ENCODE measurements at regions not wholly inside any gene's neighbourhood (a gene's known extent, or its start where the extent isn't known, plus 50 kb on each side); places are given as distances from the start of the nearest gene placed in this dataset.

DNA sequence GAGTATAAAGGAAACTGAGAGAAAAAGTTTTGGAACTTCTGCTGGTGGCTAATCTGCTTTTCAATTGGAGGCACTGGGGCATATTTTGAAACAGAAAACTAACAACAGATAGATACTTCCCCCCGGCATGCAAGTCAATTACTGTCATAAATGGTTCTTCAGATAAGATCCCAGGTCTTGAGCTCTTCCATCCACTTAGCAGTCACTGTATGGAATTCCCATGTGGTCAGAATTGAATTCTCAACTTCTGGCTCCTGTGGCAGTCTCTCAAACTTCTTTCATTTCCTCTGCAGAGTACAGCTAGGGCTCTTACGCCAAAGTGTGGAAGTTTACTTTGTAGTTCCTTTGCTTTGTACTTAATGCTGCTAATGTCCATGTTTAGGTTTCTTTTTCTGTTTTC, 452.2 kb downstream of the IPO8 start:
- Histone ChIP-seq H3K27ac (ENCODE audit: poor library complexity, severe bottlenecking) (no peak overlapping the region), H3K9me3 (ENCODE audit: severe bottlenecking) (no peaks in the 10 kb centered on the region), H3K36me3 (ENCODE audit: low read depth) (no peaks in the 10 kb centered on the region), H3K4me3 (ENCODE audit: severe bottlenecking) (no peak overlapping the region), H3K4me1 (ENCODE audit: insufficient read depth, poor library complexity, severe bottlenecking) (no peaks in the 10 kb centered on the region), H3K27me3 (ENCODE audit: insufficient read depth, poor library complexity, severe bottlenecking) (no peaks in the 10 kb centered on the region)
- ATAC-seq (ENCODE audit: low read depth) = no peak
- TF ChIP-seq, protein P1, sequence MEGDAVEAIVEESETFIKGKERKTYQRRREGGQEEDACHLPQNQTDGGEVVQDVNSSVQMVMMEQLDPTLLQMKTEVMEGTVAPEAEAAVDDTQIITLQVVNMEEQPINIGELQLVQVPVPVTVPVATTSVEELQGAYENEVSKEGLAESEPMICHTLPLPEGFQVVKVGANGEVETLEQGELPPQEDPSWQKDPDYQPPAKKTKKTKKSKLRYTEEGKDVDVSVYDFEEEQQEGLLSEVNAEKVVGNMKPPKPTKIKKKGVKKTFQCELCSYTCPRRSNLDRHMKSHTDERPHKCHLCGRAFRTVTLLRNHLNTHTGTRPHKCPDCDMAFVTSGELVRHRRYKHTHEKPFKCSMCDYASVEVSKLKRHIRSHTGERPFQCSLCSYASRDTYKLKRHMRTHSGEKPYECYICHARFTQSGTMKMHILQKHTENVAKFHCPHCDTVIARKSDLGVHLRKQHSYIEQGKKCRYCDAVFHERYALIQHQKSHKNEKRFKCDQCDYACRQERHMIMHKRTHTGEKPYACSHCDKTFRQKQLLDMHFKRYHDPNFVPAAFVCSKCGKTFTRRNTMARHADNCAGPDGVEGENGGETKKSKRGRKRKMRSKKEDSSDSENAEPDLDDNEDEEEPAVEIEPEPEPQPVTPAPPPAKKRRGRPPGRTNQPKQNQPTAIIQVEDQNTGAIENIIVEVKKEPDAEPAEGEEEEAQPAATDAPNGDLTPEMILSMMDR (IDR thresholded peaks at IDR 0.05; ENCODE audit: poor library complexity, severe bottlenecking) = no peak
- no peak for DNase-seq (ENCODE audit: low spot score)

DNA sequence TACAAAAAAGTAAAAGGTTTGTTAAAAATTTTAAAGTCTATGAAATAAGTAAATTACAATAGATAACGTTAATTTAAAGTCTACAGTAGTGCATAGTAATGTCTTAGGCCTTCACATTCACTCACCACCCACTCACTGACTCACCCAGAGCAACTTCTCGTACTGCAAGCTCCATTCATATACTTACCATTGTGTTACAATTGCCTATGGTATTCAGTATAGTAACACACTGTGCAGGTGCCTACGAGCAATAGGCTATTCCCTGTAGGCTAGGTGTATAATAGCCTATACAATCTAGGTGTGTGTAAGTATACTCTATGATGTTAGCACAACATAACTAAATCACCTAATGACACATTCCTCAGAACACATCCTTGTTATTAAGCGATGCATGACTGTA, 435.3 kb upstream of the TMTC1 start:
- DNase-seq (ENCODE audit: low spot score) (no peak), ATAC-seq (ENCODE audit: low read depth) (no peak; the same call in 2 of the 3 replicates)
- TF ChIP-seq, protein P1 (IDR thresholded peaks at IDR 0.05; ENCODE audit: poor library complexity, severe bottlenecking) = no peak
- no peaks in the 10 kb centered on the region for H3K27me3 ChIP-seq (ENCODE audit: insufficient read depth, poor library complexity, severe bottlenecking)
- no peaks in the 10 kb centered on the region for H3K36me3 ChIP-seq (ENCODE audit: low read depth)
- no peaks in the 10 kb centered on the region for H3K9me3 ChIP-seq (ENCODE audit: severe bottlenecking)
- no peak overlapping the region for H3K4me3 ChIP-seq (ENCODE audit: severe bottlenecking)
- no peaks in the 10 kb centered on the region for H3K4me1 ChIP-seq (ENCODE audit: insufficient read depth, poor library complexity, severe bottlenecking)
- no peak overlapping the region for H3K27ac ChIP-seq (ENCODE audit: poor library complexity, severe bottlenecking)

DNA sequence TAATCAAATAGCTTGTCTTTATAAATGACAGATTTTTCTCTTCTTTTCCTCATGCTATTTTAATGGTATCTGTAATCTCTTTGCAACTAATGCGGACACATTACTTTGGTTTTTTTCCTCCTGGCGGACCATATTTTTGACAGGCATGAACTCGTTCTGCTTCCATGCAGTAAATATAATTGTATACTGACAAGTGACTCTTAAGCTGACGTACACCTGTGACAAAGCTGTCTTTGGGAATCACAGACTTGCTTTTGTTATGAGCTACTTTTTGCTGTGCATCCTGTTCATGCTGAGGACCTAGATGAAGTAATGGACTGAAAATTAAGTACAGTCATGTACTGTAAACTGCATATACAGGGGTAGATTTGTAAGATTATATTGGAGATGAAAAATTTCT, 434.3 kb upstream of the TMTC1 start:
- H3K4me1 ChIP-seq (ENCODE audit: insufficient read depth, poor library complexity, severe bottlenecking) = no peaks in the 10 kb centered on the region
- DNase-seq (ENCODE audit: low spot score) = no peak
- H3K27me3 ChIP-seq (ENCODE audit: insufficient read depth, poor library complexity, severe bottlenecking) = no peaks in the 10 kb centered on the region

DNA sequence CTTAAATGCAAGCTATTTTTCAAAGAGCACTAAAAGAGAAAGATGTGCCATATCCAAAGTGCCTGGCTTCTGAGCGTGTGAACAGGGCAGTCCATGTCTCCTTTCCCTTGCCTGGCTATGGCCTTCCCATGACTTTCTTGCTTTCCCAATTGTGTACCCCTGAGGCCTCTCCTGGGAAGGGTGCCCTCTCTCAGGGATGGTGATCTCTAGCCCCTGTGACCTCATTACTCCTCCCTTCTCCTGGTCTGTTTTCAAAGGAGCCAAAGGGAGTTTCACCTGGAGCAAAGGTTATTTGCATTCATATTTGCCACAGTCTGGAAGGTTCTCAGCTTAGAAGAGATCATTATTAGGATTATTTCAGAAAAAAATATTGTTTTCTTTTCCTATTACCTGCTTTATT, 429.4 kb upstream of the TMTC1 start:
- H3K36me3 ChIP-seq (ENCODE audit: low read depth) = no peaks in the 10 kb centered on the region
- no peak overlapping the region for H3K27ac ChIP-seq (ENCODE audit: poor library complexity, severe bottlenecking)
- DNase-seq (ENCODE audit: low spot score) (no peak), ATAC-seq (ENCODE audit: low read depth) (no peak)
- H3K4me1 ChIP-seq (ENCODE audit: insufficient read depth, poor library complexity, severe bottlenecking) = no peaks in the 10 kb centered on the region
- H3K9me3 ChIP-seq (ENCODE audit: severe bottlenecking) = no peaks in the 10 kb centered on the region
- TF ChIP-seq, protein P1 (IDR thresholded peaks at IDR 0.05; ENCODE audit: poor library complexity, severe bottlenecking) = no peak
- H3K4me3 ChIP-seq (ENCODE audit: severe bottlenecking) = no peak overlapping the region
- H3K27me3 ChIP-seq (ENCODE audit: insufficient read depth, poor library complexity, severe bottlenecking) = no peaks in the 10 kb centered on the region

More for the DNA sequence above, 434.3 kb upstream of the TMTC1 start:
- H3K27ac ChIP-seq (ENCODE audit: poor library complexity, severe bottlenecking) = no peak overlapping the region
- H3K9me3 ChIP-seq (ENCODE audit: severe bottlenecking) = no peaks in the 10 kb centered on the region
- ATAC-seq (ENCODE audit: low read depth) = no peak
- TF ChIP-seq, protein P1 (IDR thresholded peaks at IDR 0.05; ENCODE audit: poor library complexity, severe bottlenecking) = no peak
- no peak overlapping the region for H3K4me3 ChIP-seq (ENCODE audit: severe bottlenecking)
- H3K36me3 ChIP-seq (ENCODE audit: low read depth) = no peaks in the 10 kb centered on the region

DNA sequence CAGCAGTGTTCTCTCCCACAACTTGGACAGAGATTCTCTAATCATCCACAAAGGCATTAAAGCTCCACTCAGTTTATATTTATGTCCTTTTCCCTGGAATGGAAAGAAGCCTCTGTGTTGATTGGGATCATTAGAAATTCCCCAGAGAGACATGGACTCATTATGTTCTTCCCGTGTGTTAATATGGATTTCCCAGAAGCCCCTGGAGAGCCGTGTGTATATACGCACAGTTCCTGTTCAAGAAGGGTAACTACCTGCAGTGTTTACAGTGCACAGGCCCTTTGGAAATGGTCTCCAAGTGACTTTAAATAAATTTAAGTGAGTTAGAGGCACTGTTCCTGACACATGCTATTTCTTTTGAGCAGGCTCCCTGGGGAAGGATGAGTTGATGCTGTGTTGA, 428.0 kb upstream of the TMTC1 start:
- DNase-seq (ENCODE audit: low spot score) (no peak), ATAC-seq (ENCODE audit: low read depth) (no peak)
- no peak overlapping the region for H3K4me3 ChIP-seq (ENCODE audit: severe bottlenecking)
- H3K27ac ChIP-seq (ENCODE audit: poor library complexity, severe bottlenecking) = no peak overlapping the region
- H3K4me1 ChIP-seq (ENCODE audit: insufficient read depth, poor library complexity, severe bottlenecking) = no peaks in the 10 kb centered on the region
- H3K9me3 ChIP-seq (ENCODE audit: severe bottlenecking) = no peaks in the 10 kb centered on the region
- TF ChIP-seq, protein P1 (IDR thresholded peaks at IDR 0.05; ENCODE audit: poor library complexity, severe bottlenecking) = no peak
- H3K36me3 ChIP-seq (ENCODE audit: low read depth) = no peaks in the 10 kb centered on the region
- H3K27me3 ChIP-seq (ENCODE audit: insufficient read depth, poor library complexity, severe bottlenecking) = no peaks in the 10 kb centered on the region

All from RWPE2 (cell line).